Muscle layer of colon (tissue), 2 donors: ENCODE measurements at regions not wholly inside any gene's neighbourhood (a gene's known extent, or its start where the extent isn't known, plus 50 kb on each side); places are given as distances from the start of the nearest gene placed in this dataset.

Experiments used
- H3K27ac ChIP-seq: one replicate; pipeline ENCODE4 v1.7.0; 2013; ENCODE audit warnings: low read depth, mild to moderate bottlenecking, low read length, moderate library complexity
- H3K27me3 ChIP-seq, 2 donors: one replicate each; pipeline ENCODE4 v1.7.0; 2013; ENCODE audit warnings: low read length in 2 of 2, mild to moderate bottlenecking in 2 of 2; ENCODE audit not compliant: insufficient read depth in 2 of 2, control insufficient read depth in 1 of 2
- H3K36me3 ChIP-seq: one replicate; pipeline ENCODE4 v1.7.0; 2013; ENCODE audit warnings: mild to moderate bottlenecking, low read length; ENCODE audit not compliant: insufficient read depth
- H3K4me1 ChIP-seq: one replicate; pipeline ENCODE4 v1.7.0; 2013; ENCODE audit warnings: mild to moderate bottlenecking, low read length; ENCODE audit not compliant: insufficient read depth
- H3K4me3 ChIP-seq, 2 donors: one replicate each; pipeline ENCODE4 v1.7.0; 2013; ENCODE audit warnings: low read length in 2 of 2, low read depth in 1 of 2, mild to moderate bottlenecking in 1 of 2, moderate library complexity in 1 of 2
- H3K9ac ChIP-seq: one replicate; pipeline ENCODE4 v1.7.0; 2013; ENCODE audit warnings: low read length
- H3K9me3 ChIP-seq: one replicate; pipeline ENCODE4 v1.7.0; 2013; ENCODE audit warnings: mild to moderate bottlenecking, low read length
- donor health status: abdominal sarcoma.
- donor health status: Adenocarcinoma of cecum.

DNA sequence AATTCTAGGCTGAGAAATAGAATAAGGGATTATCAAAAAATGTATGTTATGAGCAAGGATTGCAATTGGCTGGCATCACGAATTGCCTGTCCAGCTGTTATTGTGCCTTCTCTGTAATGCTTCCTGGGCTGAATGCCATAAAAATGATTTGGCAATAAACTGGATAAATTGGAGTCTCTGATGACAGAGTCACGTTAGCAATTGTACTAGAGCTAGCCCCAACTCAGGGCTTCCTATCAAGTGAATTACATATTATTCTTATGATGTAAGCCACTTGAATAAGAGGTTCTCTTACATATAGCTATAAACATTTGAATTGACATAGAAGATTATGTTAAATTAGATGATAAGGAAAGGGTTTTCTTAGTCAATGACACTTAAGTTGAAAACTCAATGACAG, 607.5 kb upstream of the REG3G start:
- H3K27ac ChIP-seq = no peak overlapping the region
- H3K4me1 ChIP-seq = no peaks in the 10 kb centered on the region
- no peaks in the 10 kb centered on the region for H3K36me3 ChIP-seq
- H3K4me3 ChIP-seq = no peak overlapping the region
- H3K27me3 ChIP-seq = no peaks in the 10 kb centered on the region
- no peaks in the 10 kb centered on the region for H3K9me3 ChIP-seq
- H3K9ac ChIP-seq = no peak overlapping the region

DNA sequence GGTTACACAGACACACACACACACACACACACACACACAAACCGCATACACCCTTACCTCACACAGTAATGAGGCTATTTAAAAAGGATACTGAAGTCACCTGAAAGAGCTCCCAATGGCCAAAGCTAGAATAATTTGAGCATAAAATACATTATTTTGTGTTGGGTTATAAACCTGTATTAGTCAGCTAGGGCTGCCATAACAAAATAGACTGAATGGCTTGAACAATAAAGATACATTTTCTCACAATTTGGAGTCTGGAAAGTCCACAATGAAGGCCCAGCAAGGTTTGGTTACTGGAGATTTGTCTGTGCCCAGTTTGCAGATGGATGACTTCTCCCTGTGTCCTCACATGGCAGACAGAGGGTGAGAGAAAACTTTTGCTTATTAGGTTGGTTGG, 605.4 kb upstream of the REG3G start:
- Histone ChIP-seq H3K36me3 (no peaks in the 10 kb centered on the region), H3K9ac (no peak overlapping the region), H3K27ac (no peak overlapping the region), H3K4me3 (no peak overlapping the region), H3K9me3 (no peaks in the 10 kb centered on the region), H3K27me3 (no peaks in the 10 kb centered on the region), H3K4me1 (no peaks in the 10 kb centered on the region)

DNA sequence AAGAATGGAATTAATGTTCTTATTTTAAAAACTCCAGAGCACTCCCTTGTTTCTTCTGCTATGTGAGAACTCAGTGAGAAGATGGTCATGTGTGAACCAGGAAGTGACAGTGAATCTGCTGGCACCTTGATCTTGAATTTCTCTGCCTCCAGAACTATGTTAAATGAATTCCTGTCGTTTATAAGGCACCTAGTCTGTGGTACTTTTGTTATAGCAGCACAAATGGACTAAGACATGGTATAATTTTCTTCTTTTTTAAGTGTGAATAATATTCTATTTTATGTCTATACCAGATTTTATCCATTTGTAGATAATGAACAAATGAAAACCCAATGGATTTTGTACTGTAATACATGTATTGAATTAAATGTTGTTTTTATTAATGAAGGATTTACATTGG, 601.9 kb upstream of the REG3G start:
- H3K27me3 ChIP-seq = no peaks in the 10 kb centered on the region
- H3K27ac ChIP-seq = no peak overlapping the region
- H3K4me1 ChIP-seq = no peaks in the 10 kb centered on the region
- H3K9ac ChIP-seq = no peak overlapping the region
- no peaks in the 10 kb centered on the region for H3K36me3 ChIP-seq
- no peak overlapping the region for H3K4me3 ChIP-seq
- H3K9me3 ChIP-seq = no peaks in the 10 kb centered on the region

DNA sequence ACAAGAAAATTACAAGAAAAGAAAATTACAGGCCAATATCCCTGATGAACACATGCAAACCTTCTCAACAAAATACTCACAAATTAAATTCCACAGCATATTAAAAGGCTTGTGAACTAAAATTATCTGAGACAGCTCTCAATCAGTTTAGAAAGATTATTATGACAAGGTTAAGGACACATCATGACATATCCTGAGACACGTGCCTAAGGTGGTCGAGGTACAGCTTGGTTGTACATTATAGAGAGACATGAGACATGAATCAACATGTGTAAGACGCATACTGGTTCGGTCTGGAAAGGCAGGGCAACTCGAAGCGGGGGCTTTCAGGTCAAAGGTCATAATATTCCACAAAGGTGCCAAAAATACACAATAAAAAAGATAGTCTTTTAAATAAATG, 598.3 kb upstream of the REG3G start:
- no peak overlapping the region for H3K27ac ChIP-seq
- no peak overlapping the region for H3K9ac ChIP-seq
- H3K9me3 ChIP-seq = no peaks in the 10 kb centered on the region
- no peaks in the 10 kb centered on the region for H3K36me3 ChIP-seq
- no peaks in the 10 kb centered on the region for H3K4me1 ChIP-seq
- H3K4me3 ChIP-seq = no peak overlapping the region
- no peaks in the 10 kb centered on the region for H3K27me3 ChIP-seq

DNA sequence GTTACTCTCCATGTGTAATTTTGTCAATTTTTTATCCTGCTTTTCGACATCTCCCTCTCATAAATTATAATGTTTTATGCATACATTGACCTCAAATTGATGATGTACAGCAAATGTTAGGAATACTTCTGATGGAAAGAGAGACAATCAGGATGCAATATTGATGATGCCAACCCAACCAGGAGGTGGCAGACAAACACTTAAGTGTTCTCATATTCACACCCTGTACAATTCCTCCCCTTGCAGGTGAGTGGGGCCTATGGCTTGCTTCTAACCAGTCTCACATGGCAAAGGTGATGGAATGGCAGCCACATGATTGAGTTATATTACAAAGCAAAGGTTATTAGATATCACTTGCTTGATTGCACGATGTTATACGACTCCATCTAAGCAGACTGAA, 594.3 kb upstream of the REG3G start:
- Histone ChIP-seq H3K9ac (no peak overlapping the region), H3K27ac (no peak overlapping the region), H3K36me3 (no peaks in the 10 kb centered on the region)

GRCh38 chr2:78439122-78439521, 586.4 kb upstream of the REG3G start:
- Histone ChIP-seq H3K9ac (no peak overlapping the region), H3K4me1 (no peaks in the 10 kb centered on the region), H3K27me3 (no peaks in the 10 kb centered on the region), H3K4me3 (no peak overlapping the region), H3K36me3 (no peaks in the 10 kb centered on the region), H3K27ac (no peak overlapping the region), H3K9me3 (no peaks in the 10 kb centered on the region)

More for the DNA sequence above, 594.3 kb upstream of the REG3G start:
- Histone ChIP-seq H3K4me3 (no peak overlapping the region), H3K27me3 (no peaks in the 10 kb centered on the region), H3K9me3 (no peaks in the 10 kb centered on the region), H3K4me1 (no peaks in the 10 kb centered on the region)

DNA sequence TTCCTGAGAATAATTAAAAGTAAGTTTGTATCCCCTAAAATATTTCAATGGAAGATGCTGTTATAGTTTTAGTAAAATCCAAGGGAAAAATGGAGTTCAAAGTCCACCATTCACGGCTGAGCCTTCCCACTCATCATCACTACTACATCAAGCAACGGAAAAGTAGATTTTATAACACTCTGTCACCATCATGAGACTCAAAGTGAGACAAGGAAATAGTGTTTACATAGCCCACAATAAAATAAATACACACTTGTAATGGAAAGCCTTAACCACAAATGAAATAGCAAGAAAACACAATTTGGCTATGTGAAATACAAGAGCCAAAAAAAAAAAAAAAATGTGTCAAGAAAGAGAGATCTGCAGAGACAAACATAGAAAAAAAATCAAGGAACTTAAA, 569.9 kb upstream of the REG3G start:
- no peaks in the 10 kb centered on the region for H3K27me3 ChIP-seq
- no peak overlapping the region for H3K4me3 ChIP-seq
- H3K4me1 ChIP-seq = no peaks in the 10 kb centered on the region
- H3K36me3 ChIP-seq = no peaks in the 10 kb centered on the region
- H3K27ac ChIP-seq = no peak overlapping the region
- no peaks in the 10 kb centered on the region for H3K9me3 ChIP-seq
- H3K9ac ChIP-seq = no peak overlapping the region

DNA sequence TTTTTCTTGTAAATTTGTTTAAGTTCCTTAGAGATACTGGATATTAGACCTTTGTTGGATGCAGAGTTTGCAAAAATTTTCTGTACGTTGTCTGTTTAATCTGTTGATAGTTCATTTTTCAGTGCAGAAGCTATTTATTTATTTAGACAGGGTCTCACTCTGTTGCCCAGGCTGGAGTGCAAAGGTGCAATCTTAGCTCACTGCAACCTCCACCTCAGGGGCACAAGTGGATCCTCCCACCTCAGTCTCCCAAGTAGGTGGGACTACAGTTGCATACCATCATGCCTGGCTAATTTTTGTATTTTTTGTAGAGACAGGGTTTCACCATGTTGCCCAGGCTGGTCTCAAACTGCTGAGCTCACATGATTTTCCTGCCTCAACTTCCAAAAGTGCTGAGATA, 568.2 kb upstream of the REG3G start:
- Histone ChIP-seq H3K27ac (no peak overlapping the region), H3K4me3 (no peak overlapping the region), H3K9me3 (no peaks in the 10 kb centered on the region)

GRCh38 chr2:78465707-78466106, 559.8 kb upstream of the REG3G start:
- H3K36me3 ChIP-seq = no peaks in the 10 kb centered on the region
- H3K9ac ChIP-seq = no peak overlapping the region
- no peak overlapping the region for H3K4me3 ChIP-seq
- H3K27me3 ChIP-seq = no peaks in the 10 kb centered on the region
- no peaks in the 10 kb centered on the region for H3K4me1 ChIP-seq
- H3K9me3 ChIP-seq = no peaks in the 10 kb centered on the region
- H3K27ac ChIP-seq = no peak overlapping the region

More for the DNA sequence above, 568.2 kb upstream of the REG3G start:
- H3K36me3 ChIP-seq = no peaks in the 10 kb centered on the region
- no peaks in the 10 kb centered on the region for H3K27me3 ChIP-seq
- H3K4me1 ChIP-seq = no peaks in the 10 kb centered on the region
- H3K9ac ChIP-seq = no peak overlapping the region

GRCh38 chr2:78476619-78477229, 548.8 kb upstream of the REG3G start:
- H3K9ac ChIP-seq = no peak overlapping the region
- no peaks in the 10 kb centered on the region for H3K36me3 ChIP-seq
- H3K9me3 ChIP-seq = no peaks in the 10 kb centered on the region
- H3K27me3 ChIP-seq = no peaks in the 10 kb centered on the region
- no peaks in the 10 kb centered on the region for H3K4me1 ChIP-seq
- H3K4me3 ChIP-seq = no peak overlapping the region
- H3K27ac ChIP-seq = no peak overlapping the region

DNA sequence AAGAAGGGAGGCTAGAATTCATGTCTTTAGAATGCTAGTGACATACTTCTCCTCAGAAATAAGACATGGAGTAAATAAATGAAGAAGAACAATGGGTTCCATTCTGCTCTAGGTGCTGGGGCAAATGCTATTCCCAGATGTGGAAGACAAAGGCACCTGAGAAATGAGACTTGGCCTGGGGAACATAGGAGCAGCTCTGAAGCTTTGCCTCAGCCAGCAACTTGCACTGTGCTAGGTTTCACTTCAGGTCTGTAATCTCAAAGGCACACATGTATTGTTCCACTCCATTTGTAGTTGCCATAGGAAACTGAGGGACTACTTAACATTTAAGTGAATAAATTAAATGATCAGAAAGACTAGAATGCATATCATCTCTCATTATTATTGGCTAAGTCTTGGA, 538.9 kb upstream of the REG3G start:
- no peak overlapping the region for H3K9ac ChIP-seq
- no peaks in the 10 kb centered on the region for H3K4me1 ChIP-seq
- no peaks in the 10 kb centered on the region for H3K27me3 ChIP-seq
- no peak overlapping the region for H3K27ac ChIP-seq
- no peak overlapping the region for H3K4me3 ChIP-seq
- H3K9me3 ChIP-seq = no peaks in the 10 kb centered on the region
- H3K36me3 ChIP-seq = no peaks in the 10 kb centered on the region

DNA sequence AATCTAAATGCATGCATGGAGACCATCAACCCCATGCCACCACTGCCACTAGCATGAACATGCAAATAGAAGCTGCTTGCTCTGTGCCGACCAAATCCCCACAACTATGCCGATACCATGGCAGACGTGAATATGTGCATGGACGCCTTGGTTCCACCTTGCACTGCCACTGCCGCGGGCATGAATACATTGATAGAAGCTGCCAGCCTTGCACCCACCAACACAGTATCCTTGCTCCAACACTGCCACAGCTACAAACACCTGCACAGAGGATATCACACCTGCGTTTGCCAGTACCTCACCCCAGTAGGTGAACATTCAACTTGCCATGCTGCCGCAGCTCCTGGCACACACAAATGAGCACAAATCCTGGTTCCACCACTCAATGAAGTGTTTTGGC, 527.4 kb upstream of the REG3G start:
- Histone ChIP-seq H3K9me3 (no peaks in the 10 kb centered on the region), H3K27me3 (no peaks in the 10 kb centered on the region), H3K4me1 (no peaks in the 10 kb centered on the region), H3K36me3 (no peaks in the 10 kb centered on the region), H3K27ac (no peak overlapping the region), H3K9ac (no peak overlapping the region), H3K4me3 (no peak overlapping the region)
